PC-9 (cell line): ENCODE measurements at regions not wholly inside any gene's neighbourhood (a gene's known extent, or its start where the extent isn't known, plus 50 kb on each side); places are given as distances from the start of the nearest gene placed in this dataset.

Experiments
- BruUV-seq: library from RNA; stranded (reverse); fragments of 400-500 nt; replicated peaks from 2 replicates; lab custom pipeline; 2021; lab: Mats Ljungman, UMichigan
- CTCF ChIA-PET: fragments of 300-600 bp; sonication (Branson Sonifier 250); formaldehyde crosslinking; loops from one replicate; lab custom pipeline; 2022; ENCODE audit warnings: antibody characterized with exemption; lab: Charles Lee
- POLR2A ChIA-PET: fragments of 300-600 bp; sonication (Branson Sonifier 250); formaldehyde crosslinking; loops from one replicate; lab custom pipeline; 2022; ENCODE audit warnings: antibody characterized with exemption; ENCODE audit not compliant: unreplicated experiment; lab: Charles Lee
- DNase-seq, 2 experiments: peaks; one replicate each; pipeline versions ENCODE4 v3.0.0 to v3.0.0-alpha.2; 2015 to 2022; ENCODE audit warnings: mixed read lengths in 1 of 2
- H2AFZ ChIP-seq: fragments of 200-600 bp; sonication (generic); 2 replicates; pipeline ENCODE4 v1.8.1; 2017; ENCODE audit warnings: antibody characterized with exemption
- H3F3A ChIP-seq: fragments of 200-600 bp; sonication (generic); 2 replicates; pipeline ENCODE4 v1.8.1; 2017; ENCODE audit warnings: antibody characterized with exemption, mild to moderate bottlenecking, low read depth; ENCODE audit not compliant: insufficient read depth
- H3K27ac ChIP-seq: fragments of 200-600 bp; sonication (generic); 2 replicates; pipeline ENCODE4 v1.6.1; 2016; ENCODE audit warnings: mixed run types
- H3K27me3 ChIP-seq: fragments of 200-600 bp; sonication (generic); 2 replicates; pipeline ENCODE4 v1.6.1; 2016; ENCODE audit warnings: low read depth, mixed run types; ENCODE audit not compliant: insufficient read depth
- H3K36me3 ChIP-seq: fragments of 200-600 bp; sonication (generic); 2 replicates; pipeline ENCODE4 v1.6.1; 2016; ENCODE audit warnings: low read depth, mixed run types
- H3K4me1 ChIP-seq: fragments of 200-600 bp; sonication (generic); replicated peaks from 2 replicates; pipeline ENCODE4 v1.6.1; 2016; ENCODE audit warnings: mixed run types; ENCODE audit not compliant: insufficient read depth
- H3K4me2 ChIP-seq: fragments of 200-600 bp; sonication (generic); 2 replicates; pipeline ENCODE4 v1.6.1; 2017; ENCODE audit warnings: mixed run types
- H3K4me3 ChIP-seq: fragments of 200-600 bp; sonication (generic); 2 replicates; pipeline ENCODE4 v1.6.1; 2016; ENCODE audit warnings: mixed run types
- H3K79me2 ChIP-seq: fragments of 200-600 bp; sonication (generic); 2 replicates; pipeline ENCODE4 v1.6.1; 2017; ENCODE audit warnings: low read depth, mixed run types
- H3K9me2 ChIP-seq: fragments of 200-600 bp; sonication (generic); 2 replicates; pipeline ENCODE4 v1.8.1; 2017; ENCODE audit warnings: mild to moderate bottlenecking; ENCODE audit not compliant: insufficient read depth
- H3K9me3 ChIP-seq: fragments of 200-600 bp; sonication (generic); 2 replicates; pipeline ENCODE4 v1.8.1; 2016; ENCODE audit warnings: low read depth; ENCODE audit not compliant: insufficient read depth
- H4K20me1 ChIP-seq: fragments of 200-600 bp; sonication (generic); 2 replicates; pipeline ENCODE4 v1.8.1; 2017; ENCODE audit not compliant: insufficient read depth
- CTCF ChIP-seq: fragments of 200-600 bp; sonication (generic); conservative IDR thresholded peaks from 2 replicates; pipeline ENCODE4 v1.6.1; 2017; ENCODE audit warnings: mixed run types, antibody characterized with exemption, mild to moderate bottlenecking, moderate library complexity
- EZH2 ChIP-seq: fragments of 200-600 bp; sonication (generic); IDR thresholded peaks from 2 replicates; pipeline ENCODE4 v1.8.0; 2017; ENCODE audit warnings: antibody characterized with exemption, low read depth
- intact Hi-C: fragments of 100-400 bp; cut with micrococcal nuclease; formaldehyde crosslinking; loops from one replicate; pipeline ENCODE4 v1.10.0; 2022; ENCODE audit not compliant: unreplicated experiment

GRCh38 chr16:26606381-26607150 lies 460.2 kb upstream of the C16orf82 start:
- no peaks in the 10 kb centered on the region for H3K36me3 ChIP-seq
- H2AFZ ChIP-seq = no peak overlapping the region
- ChIA-PET CTCF (no interaction called here), POLR2A (no interaction called here)
- H3K4me2 ChIP-seq = no peak overlapping the region
- intact Hi-C loops = no loop called here
- no peak for DNase-seq
- TF ChIP-seq EZH2 (no peak), CTCF (no peak)
- H3K9me2 ChIP-seq = no peaks in the 10 kb centered on the region
- no peaks in the 10 kb centered on the region for H4K20me1 ChIP-seq
- no peaks in the 10 kb centered on the region for H3F3A ChIP-seq
- H3K27me3 ChIP-seq = peaks cover 32% of the 10 kb centered on the region
- H3K4me1 ChIP-seq = no peaks in the 10 kb centered on the region
- BruUV-seq = no TSS peak
- no peaks in the 10 kb centered on the region for H3K79me2 ChIP-seq
- no peaks in the 10 kb centered on the region for H3K9me3 ChIP-seq
- no peak overlapping the region for H3K27ac ChIP-seq
- H3K4me3 ChIP-seq = no peak overlapping the region

GRCh38 chr16:26614237-26614841 lies 452.4 kb upstream of the C16orf82 start:
- no peak for DNase-seq
- intact Hi-C loops = no loop called here
- ChIA-PET POLR2A (no interaction called here), CTCF (no interaction called here)
- no TSS peak for BruUV-seq
- Histone ChIP-seq H3K27ac (no peak overlapping the region), H3K4me2 (no peak overlapping the region), H3F3A (no peaks in the 10 kb centered on the region), H3K4me3 (no peak overlapping the region), H3K79me2 (no peaks in the 10 kb centered on the region), H3K27me3 (peaks cover 22% of the 10 kb centered on the region; the same call in 1 of the 2 replicates), H4K20me1 (no peaks in the 10 kb centered on the region), H3K36me3 (no peaks in the 10 kb centered on the region), H3K4me1 (no peaks in the 10 kb centered on the region), H2AFZ (no peak overlapping the region), H3K9me3 (no peaks in the 10 kb centered on the region), H3K9me2 (no peaks in the 10 kb centered on the region)
- TF ChIP-seq EZH2 = no peak
- TF ChIP-seq CTCF = no peak

GRCh38 chr16:26623442-26623841 lies 443.3 kb upstream of the C16orf82 start:
- Histone ChIP-seq H4K20me1 (no peaks in the 10 kb centered on the region), H3K27me3 (no peaks in the 10 kb centered on the region), H3K27ac (no peak overlapping the region), H3K4me2 (no peak overlapping the region), H3K79me2 (no peaks in the 10 kb centered on the region), H3K4me1 (no peaks in the 10 kb centered on the region), H3K9me3 (no peaks in the 10 kb centered on the region), H3K9me2 (no peaks in the 10 kb centered on the region), H3F3A (no peaks in the 10 kb centered on the region), H2AFZ (no peak overlapping the region), H3K4me3 (no peak overlapping the region), H3K36me3 (no peaks in the 10 kb centered on the region)
- DNase-seq = no peak
- POLR2A ChIA-PET = no interaction called here
- CTCF ChIA-PET = no interaction called here
- BruUV-seq = no TSS peak
- intact Hi-C loops = no loop called here
- TF ChIP-seq EZH2 (no peak), CTCF (no peak)
